Ascending aorta (tissue), 2 donors: ENCODE measurements at regions not wholly inside any gene's neighbourhood (a gene's known extent, or its start where the extent isn't known, plus 50 kb on each side); places are given as distances from the start of the nearest gene placed in this dataset.
A peak's percentile ranks its signal among the peaks of the same experiment; 100 is the strongest.

ENCODE experiments used
- DNase-seq, 2 donors: peaks; one replicate each; pipeline ENCODE4 v3.0.0-alpha.2; 2019; ENCODE audit warnings: low spot score in 2 of 2
- H3K27ac ChIP-seq, 2 donors: fragments of 200-600 bp; sonication (generic); one replicate each; pipeline ENCODE4 v1.5.1; 2016 to 2017; ENCODE audit warnings: mild to moderate bottlenecking in 1 of 2
- H3K27me3 ChIP-seq: fragments of 200-600 bp; sonication (generic); one replicate; pipeline ENCODE4 v1.5.1; 2017
- H3K36me3 ChIP-seq, 2 donors: fragments of 200-600 bp; sonication (generic); one replicate each; pipeline ENCODE4 v1.5.1; 2016
- H3K4me1 ChIP-seq, 2 donors: fragments of 200-600 bp; sonication (generic); one replicate each; pipeline ENCODE4 v1.5.1; 2016 to 2017; ENCODE audit warnings: mild to moderate bottlenecking in 1 of 2
- H3K4me3 ChIP-seq, 2 donors: fragments of 200-600 bp; sonication (generic); one replicate each; pipeline ENCODE4 v1.5.1; 2016 to 2017; ENCODE audit warnings: mild to moderate bottlenecking in 1 of 2
- H3K9me3 ChIP-seq, 2 donors: fragments of 200-600 bp; sonication (generic); one replicate each; pipeline ENCODE4 v1.5.1; 2016
- CTCF ChIP-seq, 3 experiments: fragments of 200-600 bp in 2 of 3; fragments of 450-650 bp in 1 of 3; sonication (generic) in 2 of 3; IDR thresholded peaks; one replicate each; pipeline ENCODE4 v1.5.1; 2016 to 2019; ENCODE audit warnings: antibody characterized with exemption in 3 of 3, mild to moderate bottlenecking in 1 of 3, moderate library complexity in 1 of 3
- intact Hi-C: fragments of 100-400 bp; cut with DNase I; formaldehyde crosslinking; loops from one replicate; pipeline ENCODE4 v1.15.1; 2023

GRCh38 chr10:80908611-80909010 lies 370.9 kb downstream of the SH2D4B start:
- H3K27me3 ChIP-seq, result no peaks in the 10 kb centered on the region
- no peaks in the 10 kb centered on the region for H3K36me3 ChIP-seq
- H3K4me3 ChIP-seq, result no peak overlapping the region
- no peak for DNase-seq
- TF ChIP-seq CTCF (IDR thresholded peaks at IDR 0.05), result no peak
- H3K9me3 ChIP-seq, result no peaks in the 10 kb centered on the region
- intact Hi-C loops, result no loop called here
- no peaks in the 10 kb centered on the region for H3K4me1 ChIP-seq
- no peak overlapping the region for H3K27ac ChIP-seq

DNA sequence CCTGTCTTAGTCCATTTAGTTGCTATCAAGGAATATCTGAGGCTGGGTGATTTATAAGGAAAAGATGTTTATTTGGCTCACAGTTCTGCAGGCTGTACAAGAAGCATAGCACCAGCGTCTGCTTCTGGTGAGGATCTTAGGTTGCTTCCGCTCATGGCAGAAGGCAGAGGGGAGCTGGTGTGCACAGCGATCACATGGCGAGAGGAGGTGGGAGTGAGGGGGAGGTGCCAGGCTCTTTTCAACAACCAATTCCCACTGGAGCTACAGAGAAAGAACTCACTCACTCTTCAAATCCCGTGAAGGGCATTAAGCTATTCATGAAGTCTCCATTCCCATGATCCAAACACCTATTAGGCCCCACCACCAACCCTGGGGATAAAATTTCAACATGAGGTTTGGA lies 371.6 kb downstream of the SH2D4B start:
- intact Hi-C loops, result no loop called here
- Histone ChIP-seq H3K27ac (no peak overlapping the region), H3K27me3 (no peaks in the 10 kb centered on the region), H3K9me3 (no peaks in the 10 kb centered on the region), H3K36me3 (no peaks in the 10 kb centered on the region), H3K4me1 (no peaks in the 10 kb centered on the region), H3K4me3 (no peak overlapping the region)
- no peak for DNase-seq
- TF ChIP-seq CTCF (IDR thresholded peaks at IDR 0.05), result no peak

DNA sequence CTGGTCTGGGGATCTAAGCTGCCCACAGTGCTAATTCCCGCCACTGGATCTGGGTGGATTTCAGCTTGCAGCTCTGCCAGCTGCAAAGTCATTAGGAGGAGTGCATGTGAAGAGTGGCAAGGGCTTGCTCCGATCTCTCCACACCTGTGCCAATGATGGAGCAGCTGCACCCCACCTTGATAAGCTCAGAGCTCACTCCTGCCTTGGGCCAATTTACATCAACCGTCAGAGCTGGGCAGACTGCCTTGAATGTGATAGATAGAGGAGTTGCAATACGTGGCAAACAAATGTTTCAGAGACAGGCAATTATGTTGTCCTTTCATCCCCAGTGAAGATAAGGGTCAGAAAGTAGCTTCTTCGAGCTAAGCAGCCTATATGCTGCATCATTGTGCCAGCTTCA lies 379.9 kb downstream of the SH2D4B start:
- DNase-seq, result no peak
- Histone ChIP-seq H3K27me3 (no peaks in the 10 kb centered on the region), H3K4me1 (no peaks in the 10 kb centered on the region)

GRCh38 chr10:80921032-80921431 lies 383.3 kb downstream of the SH2D4B start:
- TF ChIP-seq CTCF (IDR thresholded peaks at IDR 0.05), result no peak
- no peak for DNase-seq
- intact Hi-C loops, result no loop called here

More for the DNA sequence above, 379.9 kb downstream of the SH2D4B start:
- H3K9me3 ChIP-seq, result no peaks in the 10 kb centered on the region
- no peak for TF ChIP-seq CTCF (IDR thresholded peaks at IDR 0.05)
- H3K27ac ChIP-seq, result no peak overlapping the region
- no peaks in the 10 kb centered on the region for H3K36me3 ChIP-seq
- intact Hi-C loops, result no loop called here
- H3K4me3 ChIP-seq, result no peak overlapping the region

DNA sequence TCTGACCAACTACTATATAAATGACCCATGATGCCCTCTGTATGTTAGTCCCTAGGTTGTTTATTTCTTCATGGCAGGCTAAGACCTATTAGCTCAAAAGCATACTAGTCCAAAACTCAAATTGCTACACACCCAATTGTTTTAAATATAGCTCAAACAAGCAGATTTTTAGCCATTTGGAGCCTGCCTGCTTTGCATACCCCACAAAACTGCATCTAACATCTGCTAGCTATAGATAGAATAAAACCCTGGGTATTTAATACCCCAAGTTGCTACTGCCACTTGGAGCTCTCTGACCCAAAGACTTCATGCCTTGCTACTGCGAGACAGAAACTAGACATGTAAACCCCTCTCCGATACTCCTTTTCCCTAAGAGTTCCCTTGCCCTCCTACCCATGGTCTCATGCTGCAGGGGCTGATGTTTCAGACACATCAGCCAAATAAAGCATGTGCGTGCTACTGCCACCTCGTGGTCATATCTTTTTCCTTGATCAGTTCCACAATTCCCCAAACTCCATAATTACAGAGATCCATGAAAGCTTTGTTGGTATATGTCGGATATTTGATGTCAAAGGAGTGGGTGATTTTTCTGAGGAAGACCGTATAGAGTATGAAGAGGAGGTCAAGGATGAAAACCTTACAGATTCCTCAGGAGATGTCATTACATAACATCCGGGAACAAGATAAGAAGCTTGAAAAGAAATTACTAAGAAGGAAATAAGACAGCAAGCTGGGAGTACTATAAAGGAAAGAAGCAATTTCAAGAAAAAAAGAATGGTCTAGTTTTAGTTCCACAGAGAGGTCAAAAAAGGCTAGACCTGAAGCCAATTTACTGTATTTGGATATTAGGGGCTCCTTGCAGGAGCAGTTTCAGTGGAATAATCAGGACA lies 386.6 kb downstream of the SH2D4B start:
- DNase-seq, result no peak

More at GRCh38 chr10:80921032-80921431, 383.3 kb downstream of the SH2D4B start:
- Histone ChIP-seq H3K27ac (no peak overlapping the region), H3K4me3 (no peak overlapping the region), H3K9me3 (no peaks in the 10 kb centered on the region), H3K27me3 (no peaks in the 10 kb centered on the region), H3K36me3 (no peaks in the 10 kb centered on the region), H3K4me1 (no peaks in the 10 kb centered on the region)

More for the DNA sequence above, 386.6 kb downstream of the SH2D4B start:
- Histone ChIP-seq H3K9me3 (peaks cover 0 to 6% of the 10 kb centered on the region in 2 donors), H3K36me3 (no peaks in the 10 kb centered on the region), H3K4me3 (no peak overlapping the region), H3K4me1 (no peaks in the 10 kb centered on the region), H3K27me3 (no peaks in the 10 kb centered on the region), H3K27ac (no peak overlapping the region)
- intact Hi-C loops, result loop anchor here (2.0 kb wide), 1 partner anchor 260 kb away; no protein-coding TSS in a partner anchor
- TF ChIP-seq CTCF (IDR thresholded peaks at IDR 0.05), result peak; percentile 12 to 60 (median 21)
